GM12878 (cell line): ENCODE measurements at regions not wholly inside any gene's neighbourhood (a gene's known extent, or its start where the extent isn't known, plus 50 kb on each side); places are given as distances from the start of the nearest gene placed in this dataset.

Source experiments
- ATAC-seq: fragments of 200-7000 bp; cut with Tn5 transposase; 3 replicates; pipeline ENCODE4 v1.9.1; 2020; ENCODE audit warnings: mild to moderate bottlenecking, moderate library complexity
- BruUV-seq: library from RNA; stranded (reverse); fragments of 400-500 nt; replicated peaks from 2 replicates; lab custom pipeline; 2021; lab: Mats Ljungman, UMichigan
- CTCF ChIA-PET: fragments of 300-600 bp; sonication (Branson Sonifier 250); formaldehyde crosslinking; extraction: SDS; loops from one replicate; lab custom pipeline; 2021; ENCODE audit warnings: inconsistent platforms; lab: Yijun Ruan, JAX
- POLR2A ChIA-PET: fragments of 350-600 bp; formaldehyde crosslinking; extraction: SDS; loops from one replicate; lab custom pipeline; 2021; ENCODE audit warnings: inconsistent platforms; lab: Charles Lee
- RAD21 ChIA-PET: fragments of 300-600 bp; sonication (Branson Sonifier 250); formaldehyde crosslinking; loops from one replicate; lab custom pipeline; 2023; ENCODE audit warnings: antibody characterized with exemption; ENCODE audit not compliant: unreplicated experiment; lab: Charles Lee
- SMC1A ChIA-PET: fragments of 300-600 bp; sonication (Branson Sonifier 250); formaldehyde crosslinking; loops from one replicate; lab custom pipeline; 2023; ENCODE audit not compliant: unreplicated experiment, uncharacterized antibody; lab: Charles Lee
- DNase-seq: peaks from one replicate; pipeline ENCODE4 v3.0.0-alpha.2; 2011; ENCODE audit warnings: low read depth, low spot score
- FAIRE-seq: peaks from 3 replicates; lab custom pipeline; 2011; peaks lifted over from hg19 to GRCh38; lab: Jason Lieb, UNC
- H2AFZ ChIP-seq: 2 replicates; pipeline ENCODE4 v1.6.0; 2011; ENCODE audit warnings: low read depth, low read length, control low read depth; ENCODE audit not compliant: control insufficient read depth
- H3K27ac ChIP-seq: 2 replicates; pipeline ENCODE4 v1.5.1; 2011; ENCODE audit warnings: control low read depth; ENCODE audit not compliant: control insufficient read depth, insufficient read depth
- H3K27me3 ChIP-seq, 2 experiments: replicated peaks in 1 of 2; 2 replicates each; pipeline versions ENCODE4 v1.6.0 to v1.6.1; 2011; ENCODE audit warnings: low read length in 1 of 2; ENCODE audit not compliant: control insufficient read depth in 2 of 2, insufficient read depth in 2 of 2
- H3K36me3 ChIP-seq, 2 experiments: 2 replicates each; pipeline ENCODE4 v1.5.1; 2011; ENCODE audit warnings: low read length in 1 of 2; ENCODE audit not compliant: control insufficient read depth in 2 of 2, insufficient read depth in 2 of 2
- H3K4me1 ChIP-seq: 2 replicates; pipeline ENCODE4 v1.6.1; 2011; ENCODE audit warnings: mild to moderate bottlenecking, low read length, moderate library complexity, mixed read lengths; ENCODE audit not compliant: control insufficient read depth, insufficient read depth
- H3K4me2 ChIP-seq: 2 replicates; pipeline ENCODE4 v1.6.0; 2011; ENCODE audit warnings: control low read depth; ENCODE audit not compliant: control insufficient read depth, insufficient read depth
- H3K4me3 ChIP-seq: fragments of 200-600 bp; sonication (generic); 2 replicates; pipeline ENCODE4 v1.5.1; 2016
- H3K79me2 ChIP-seq: 2 replicates; pipeline ENCODE4 v1.6.0; 2011; ENCODE audit warnings: low read length; ENCODE audit not compliant: control insufficient read depth, insufficient read depth
- H3K9ac ChIP-seq: 2 replicates; pipeline ENCODE4 v1.8.0; 2011; ENCODE audit warnings: low read length, control low read depth, mixed read lengths; ENCODE audit not compliant: control insufficient read depth, insufficient read depth
- H3K9me3 ChIP-seq: replicated peaks from 3 replicates; pipeline ENCODE4 v1.5.1; 2011; ENCODE audit warnings: mild to moderate bottlenecking, low read length; ENCODE audit not compliant: control insufficient read depth, insufficient read depth
- H4K20me1 ChIP-seq: 2 replicates; pipeline ENCODE4 v1.6.0; 2011; ENCODE audit not compliant: control insufficient read depth, insufficient read depth
- CHD4 ChIP-seq: fragments of 200-600 bp; sonication (generic); IDR thresholded peaks from 2 replicates; pipeline ENCODE4 v1.6.1; 2016; ENCODE audit warnings: mild to moderate bottlenecking
- ESRRA ChIP-seq: IDR thresholded peaks from 2 replicates; pipeline ENCODE4 v1.6.1; 2012; ENCODE audit warnings: mild to moderate bottlenecking, low read length, improper control_type of control experiment
- KLF5 ChIP-seq: fragments of 450-650 bp; IDR thresholded peaks from 2 replicates; pipeline ENCODE4 v1.6.1; 2014; ENCODE audit warnings: mild to moderate bottlenecking; ENCODE audit not compliant: partially characterized antibody
- MEF2A ChIP-seq: IDR thresholded peaks from 2 replicates; pipeline ENCODE4 v1.6.1; 2011; ENCODE audit warnings: low read depth, mild to moderate bottlenecking, low read length, moderate library complexity; ENCODE audit not compliant: insufficient read depth
- MTA2 ChIP-seq: fragments of 450-650 bp; IDR thresholded peaks from 2 replicates; pipeline ENCODE4 v1.6.1; 2016; ENCODE audit warnings: low read depth, mild to moderate bottlenecking, moderate library complexity
- NFYB ChIP-seq: IDR thresholded peaks from 2 replicates; pipeline ENCODE4 v1.6.1; 2011; ENCODE audit warnings: low read depth, mild to moderate bottlenecking, low read length, improper control_type of control experiment, moderate library complexity; ENCODE audit not compliant: insufficient read depth
- PML ChIP-seq: IDR thresholded peaks from 2 replicates; pipeline ENCODE4 v1.6.1; 2012; ENCODE audit warnings: low read length, inconsistent platforms
- YBX1 ChIP-seq: fragments of 450-650 bp; IDR thresholded peaks from 2 replicates; pipeline ENCODE4 v1.6.1; 2016; ENCODE audit warnings: antibody characterized with exemption
- ZNF217 ChIP-seq: fragments of 450-650 bp; IDR thresholded peaks from 2 replicates; pipeline ENCODE4 v1.6.1; 2017; ENCODE audit warnings: antibody characterized with exemption, mild to moderate bottlenecking
- ZNF687 ChIP-seq: fragments of 450-650 bp; IDR thresholded peaks from 2 replicates; pipeline ENCODE4 v1.6.1; 2017; ENCODE audit warnings: mild to moderate bottlenecking, moderate library complexity
- ZSCAN29 ChIP-seq: fragments of 450-650 bp; IDR thresholded peaks from 2 replicates; pipeline ENCODE4 v1.6.1; 2017; ENCODE audit warnings: mild to moderate bottlenecking, moderate library complexity
- WGBS: methylation state at CpG from one replicate; pipeline ENCODE4 v1.1.6; 2016; ENCODE audit warnings: low lambda C conversion rate; ENCODE audit not compliant: insufficient replicate concordance, insufficient coverage; ENCODE audit errors: missing lambda C conversion rate; 5-methylcytosine and 5-hydroxymethylcytosine counted together
- in situ Hi-C: fragments of 300-500 bp; cut with MboI; formaldehyde crosslinking; loops from 9 replicates; pipeline ENCODE4 v1.14.3; 2018; ENCODE audit warnings: mixed read lengths
- intact Hi-C: fragments of 100-400 bp; cut with micrococcal nuclease; formaldehyde crosslinking; loops from one replicate; pipeline ENCODE4 v1.14.2; 2022; ENCODE audit not compliant: unreplicated experiment

DNA sequence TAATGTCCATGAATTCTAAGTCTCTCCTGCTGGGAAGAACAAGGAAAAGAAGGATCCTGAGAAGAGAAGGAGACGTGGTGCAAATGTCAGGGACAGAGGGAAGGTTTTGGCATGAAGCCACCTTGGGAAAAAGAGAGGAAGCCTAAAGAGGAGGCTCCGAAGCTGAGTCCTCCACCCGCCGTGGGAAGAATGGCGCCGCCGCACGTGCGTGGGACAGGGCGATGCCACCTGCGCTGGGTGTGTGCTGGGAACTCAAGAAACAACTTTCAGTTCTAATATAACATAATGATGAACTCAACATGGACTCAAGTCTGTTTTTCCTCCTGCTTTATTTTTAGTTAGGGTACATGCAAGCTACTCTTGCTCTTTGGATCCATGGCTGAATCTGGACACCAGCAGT lies 362.3 kb upstream of the RUNX1 start:
- no peak overlapping the region for H3K4me3 ChIP-seq
- H3K4me2 ChIP-seq, result no peak overlapping the region
- no peak overlapping the region for H2AFZ ChIP-seq
- no peak overlapping the region for H3K27ac ChIP-seq
- no peak for TF ChIP-seq CHD4
- TF ChIP-seq MEF2A, result no peak
- TF ChIP-seq PML, result no peak
- no peak for TF ChIP-seq YBX1
- TF ChIP-seq, all 136 proteins: peak for 0
- WGBS, result 77% methylated on average over 11 of the region's 11 CpGs
- in situ Hi-C loops (no loop called here), intact Hi-C loops (no loop called here)
- ChIA-PET SMC1A (no interaction called here), POLR2A (no interaction called here), RAD21 (no interaction called here), CTCF (no interaction called here)
- no peaks in the 10 kb centered on the region for H3K9me3 ChIP-seq
- no peak for FAIRE-seq
- H3K36me3 ChIP-seq, result no peaks in the 10 kb centered on the region
- BruUV-seq, result no TSS peak
- ATAC-seq, result no peak
- H3K27me3 ChIP-seq, result no peaks in the 10 kb centered on the region
- no peaks in the 10 kb centered on the region for H3K4me1 ChIP-seq
- DNase-seq, result no peak
- H4K20me1 ChIP-seq, result no peaks in the 10 kb centered on the region
- no peaks in the 10 kb centered on the region for H3K79me2 ChIP-seq
- H3K9ac ChIP-seq, result no peak overlapping the region

DNA sequence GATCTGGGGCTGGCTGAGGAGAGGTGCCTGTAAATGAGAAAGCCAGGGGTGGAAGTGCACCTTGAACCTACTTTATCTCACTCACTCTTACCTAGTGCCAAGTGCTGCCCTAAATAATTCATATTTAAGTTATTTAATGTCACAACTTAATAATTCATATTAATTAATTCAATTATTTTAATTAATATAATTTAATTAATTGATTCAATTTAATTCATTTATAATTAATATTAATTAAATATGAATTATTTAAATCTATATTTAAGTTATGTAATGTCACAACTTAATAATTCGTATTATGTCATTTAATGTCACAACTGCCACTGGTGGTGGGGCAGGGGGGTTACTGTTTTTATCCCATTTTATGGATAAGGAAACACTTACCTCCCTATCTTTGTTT lies 361.6 kb upstream of the RUNX1 start:
- SMC1A ChIA-PET, result no interaction called here
- no peaks in the 10 kb centered on the region for H3K4me1 ChIP-seq
- CTCF ChIA-PET, result no interaction called here
- H3K9me3 ChIP-seq, result no peaks in the 10 kb centered on the region
- no peaks in the 10 kb centered on the region for H4K20me1 ChIP-seq
- no TSS peak for BruUV-seq
- WGBS, result 0% methylated on average over 1 of the region's 1 CpG
- RAD21 ChIA-PET, result no interaction called here
- no peak overlapping the region for H3K4me3 ChIP-seq
- no peak overlapping the region for H3K4me2 ChIP-seq
- H3K27me3 ChIP-seq, result no peaks in the 10 kb centered on the region
- DNase-seq (no peak), ATAC-seq (no peak), FAIRE-seq (no peak)
- H3K79me2 ChIP-seq, result no peaks in the 10 kb centered on the region
- TF ChIP-seq ZNF217, result no peak
- TF ChIP-seq NFYB, result no peak
- no peak for TF ChIP-seq ESRRA
- no peak for TF ChIP-seq ZSCAN29
- no peak for TF ChIP-seq ZNF687
- no peak for TF ChIP-seq KLF5
- TF ChIP-seq MTA2, result no peak
- in situ Hi-C loops (no loop called here), intact Hi-C loops (no loop called here)
- no peaks in the 10 kb centered on the region for H3K36me3 ChIP-seq
- H3K9ac ChIP-seq, result no peak overlapping the region
- no peak overlapping the region for H3K27ac ChIP-seq
- POLR2A ChIA-PET, result no interaction called here
- no peak overlapping the region for H2AFZ ChIP-seq
